ENCODE measurements at regions not wholly inside any gene's neighbourhood (a gene's known extent, or its start where the extent isn't known, plus 50 kb on each side); places are given as distances from the start of the nearest gene placed in this dataset.

DNA sequence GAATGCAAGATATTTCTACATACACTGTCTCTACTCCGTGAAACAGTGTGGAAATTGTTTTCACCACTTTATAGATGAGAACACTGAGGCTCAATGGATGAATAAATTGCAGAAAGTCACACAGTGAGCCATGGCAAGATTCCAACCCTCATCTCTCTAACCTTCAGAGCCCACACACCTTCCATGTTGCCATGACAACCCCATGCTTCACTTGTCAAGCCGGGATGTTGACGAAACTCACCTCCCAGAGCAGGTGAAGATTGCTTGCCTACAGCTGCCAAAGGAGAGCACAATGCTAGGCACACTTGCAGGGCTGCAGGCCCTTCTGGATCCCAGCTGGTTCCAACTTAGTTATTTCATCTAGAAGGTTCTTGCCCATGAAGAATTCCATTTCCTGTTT is 71.4 kb upstream of the SEZ6L start:
- TF ChIP-seq, protein P1, sequence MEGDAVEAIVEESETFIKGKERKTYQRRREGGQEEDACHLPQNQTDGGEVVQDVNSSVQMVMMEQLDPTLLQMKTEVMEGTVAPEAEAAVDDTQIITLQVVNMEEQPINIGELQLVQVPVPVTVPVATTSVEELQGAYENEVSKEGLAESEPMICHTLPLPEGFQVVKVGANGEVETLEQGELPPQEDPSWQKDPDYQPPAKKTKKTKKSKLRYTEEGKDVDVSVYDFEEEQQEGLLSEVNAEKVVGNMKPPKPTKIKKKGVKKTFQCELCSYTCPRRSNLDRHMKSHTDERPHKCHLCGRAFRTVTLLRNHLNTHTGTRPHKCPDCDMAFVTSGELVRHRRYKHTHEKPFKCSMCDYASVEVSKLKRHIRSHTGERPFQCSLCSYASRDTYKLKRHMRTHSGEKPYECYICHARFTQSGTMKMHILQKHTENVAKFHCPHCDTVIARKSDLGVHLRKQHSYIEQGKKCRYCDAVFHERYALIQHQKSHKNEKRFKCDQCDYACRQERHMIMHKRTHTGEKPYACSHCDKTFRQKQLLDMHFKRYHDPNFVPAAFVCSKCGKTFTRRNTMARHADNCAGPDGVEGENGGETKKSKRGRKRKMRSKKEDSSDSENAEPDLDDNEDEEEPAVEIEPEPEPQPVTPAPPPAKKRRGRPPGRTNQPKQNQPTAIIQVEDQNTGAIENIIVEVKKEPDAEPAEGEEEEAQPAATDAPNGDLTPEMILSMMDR (IDR thresholded peaks at IDR 0.05), result no peak
- 80% methylated on average over 1 of the region's 3 CpGs for WGBS (ENCODE audit: insufficient coverage)
- H3K27ac Mint-ChIP-seq, result no peak overlapping the region
- peaks cover 0 to 12% (median 6%) of the 10 kb centered on the region in 3 donors for H3K27me3 Mint-ChIP-seq (ENCODE audit: low read depth in 3 of 3)
- Histone ChIP-seq H3K36me3 (replicated peaks in 1 of 2; ENCODE audit: control insufficient read depth in 1 of 2, insufficient read depth in 2 of 2, low read length in 2 of 2) (no peaks in the 10 kb centered on the region), H3K4me2 (replicated peaks; ENCODE audit: extremely low read depth, low read length, poor library complexity, severe bottlenecking) (no peak overlapping the region), H4K20me1 (ENCODE audit: insufficient read depth, low read length) (no peaks in the 10 kb centered on the region), H3K27ac (ENCODE audit: low read depth in 1 of 2, low read length in 2 of 2) (no peak overlapping the region), H3K79me2 (ENCODE audit: insufficient read depth, low read length) (no peaks in the 10 kb centered on the region), H2AFZ (ENCODE audit: insufficient read depth, low read depth, low read length, poor library complexity, severe bottlenecking) (no peak overlapping the region), H3K9ac (ENCODE audit: insufficient read depth, low read length, poor library complexity, severe bottlenecking) (no peak overlapping the region), H3K4me3 (replicated peaks in 1 of 3; ENCODE audit: low read depth in 2 of 3, low read length in 3 of 3) (no peak overlapping the region), H3K4me1 (ENCODE audit: control insufficient read depth in 1 of 2, insufficient read depth in 2 of 2, low read length in 2 of 2) (peaks cover 16 to 17% of the 10 kb centered on the region in 2 donors), H3K9me3 (replicated peaks in 1 of 2; ENCODE audit: control insufficient read depth in 1 of 2, insufficient read depth in 1 of 2, low read length in 2 of 2) (no peaks in the 10 kb centered on the region), H3K27me3 (ENCODE audit: control insufficient read depth in 2 of 2, insufficient read depth in 2 of 2, low read length in 2 of 2) (peaks cover 0 to 3% of the 10 kb centered on the region in 2 donors)
- H3K36me3 Mint-ChIP-seq, result no peaks in the 10 kb centered on the region
- intact Hi-C loops (cut with micrococcal nuclease), result no loop called here
- H3K9me3 Mint-ChIP-seq, result peaks cover 0 to 9% (median 7%) of the 10 kb centered on the region in 7 donors
- no peak overlapping the region for H3K4me3 Mint-ChIP-seq
- H3K4me1 Mint-ChIP-seq, result peaks cover 16% of the 10 kb centered on the region
- DNase-seq, result no peak

DNA sequence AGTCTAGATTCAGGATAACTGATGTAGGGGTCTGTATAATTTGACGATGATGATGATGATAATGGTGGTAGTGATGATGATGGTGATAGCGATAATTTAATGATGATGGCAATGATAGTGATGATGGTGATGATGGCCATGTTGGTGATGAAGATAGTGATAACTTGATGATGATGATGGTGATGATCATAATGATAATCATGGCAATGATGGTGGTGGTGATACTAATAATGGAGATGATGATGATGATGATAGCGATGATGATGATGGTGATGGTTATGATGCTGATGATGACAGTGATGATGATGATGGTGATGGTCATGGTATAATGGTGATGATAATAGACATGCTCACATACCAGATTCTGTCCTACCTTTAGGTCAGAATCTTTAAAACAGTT is 66.2 kb upstream of the SEZ6L start:
- H3K27ac Mint-ChIP-seq, result no peak overlapping the region
- H3K27me3 Mint-ChIP-seq (ENCODE audit: low read depth in 3 of 3), result peaks cover 4 to 20% (median 13%) of the 10 kb centered on the region in 3 donors
- no peaks in the 10 kb centered on the region for H3K27me3 ChIP-seq (ENCODE audit: control insufficient read depth in 2 of 2, insufficient read depth in 2 of 2, low read length in 2 of 2)
- no peaks in the 10 kb centered on the region for H4K20me1 ChIP-seq (ENCODE audit: insufficient read depth, low read length)
- H3K4me1 Mint-ChIP-seq, result no peaks in the 10 kb centered on the region
- H3K27ac ChIP-seq (ENCODE audit: low read depth in 1 of 2, low read length in 2 of 2), result no peak overlapping the region
- no peaks in the 10 kb centered on the region for H3K79me2 ChIP-seq (ENCODE audit: insufficient read depth, low read length)
- no peak overlapping the region for H3K4me3 ChIP-seq (replicated peaks in 1 of 3; ENCODE audit: low read depth in 2 of 3, low read length in 3 of 3)
- TF ChIP-seq, protein P1 (IDR thresholded peaks at IDR 0.05), result no peak
- no peaks in the 10 kb centered on the region for H3K36me3 Mint-ChIP-seq
- H3K4me2 ChIP-seq (replicated peaks; ENCODE audit: extremely low read depth, low read length, poor library complexity, severe bottlenecking), result no peak overlapping the region
- WGBS (ENCODE audit: insufficient coverage), result 63% methylated on average over 2 of the region's 3 CpGs
- H3K9ac ChIP-seq (ENCODE audit: insufficient read depth, low read length, poor library complexity, severe bottlenecking), result no peak overlapping the region
- H3K9me3 Mint-ChIP-seq, result no peaks in the 10 kb centered on the region
- DNase-seq, result no peak
- H3K4me3 Mint-ChIP-seq, result no peak overlapping the region
- H3K36me3 ChIP-seq (replicated peaks in 1 of 2; ENCODE audit: control insufficient read depth in 1 of 2, insufficient read depth in 2 of 2, low read length in 2 of 2), result no peaks in the 10 kb centered on the region
- H2AFZ ChIP-seq (ENCODE audit: insufficient read depth, low read depth, low read length, poor library complexity, severe bottlenecking), result no peak overlapping the region
- H3K4me1 ChIP-seq (ENCODE audit: control insufficient read depth in 1 of 2, insufficient read depth in 2 of 2, low read length in 2 of 2), result no peaks in the 10 kb centered on the region
- intact Hi-C loops (cut with micrococcal nuclease), result no loop called here
- no peaks in the 10 kb centered on the region for H3K9me3 ChIP-seq (replicated peaks in 1 of 2; ENCODE audit: control insufficient read depth in 1 of 2, insufficient read depth in 1 of 2, low read length in 2 of 2)
